Panc1 (cell line): ENCODE measurements at regions not wholly inside any gene's neighbourhood (a gene's known extent, or its start where the extent isn't known, plus 50 kb on each side); places are given as distances from the start of the nearest gene placed in this dataset.

Experiments
- ATAC-seq: fragments of 200-7000 bp; cut with Tn5 transposase; 2 replicates; pipeline ENCODE4 v1.9.1; 2020; ENCODE audit warnings: mild to moderate bottlenecking, moderate library complexity
- BruUV-seq: library from RNA; stranded (reverse); fragments of 400-500 nt; replicated peaks from 2 replicates; lab custom pipeline; 2021; lab: Mats Ljungman, UMichigan
- CTCF ChIA-PET: fragments of 300-600 bp; sonication (Branson Sonifier 250); formaldehyde crosslinking; loops from one replicate; lab custom pipeline; 2022; ENCODE audit warnings: antibody characterized with exemption; lab: Charles Lee
- POLR2A ChIA-PET: fragments of 300-600 bp; sonication (Branson Sonifier 250); formaldehyde crosslinking; loops from one replicate; lab custom pipeline; 2022; ENCODE audit warnings: antibody characterized with exemption; lab: Charles Lee
- DNase-seq: peaks from one replicate; pipeline ENCODE4 v3.0.0-alpha.2; 2010; ENCODE audit warnings: low read depth, low spot score
- H3K27ac ChIP-seq: 2 replicates; pipeline ENCODE4 v1.5.1; 2011; ENCODE audit warnings: mild to moderate bottlenecking, low read length, inconsistent platforms
- H3K27me3 ChIP-seq: fragments of 200-500 bp; sonication (Bioruptor generic); 2 replicates; pipeline ENCODE4 v1.6.0; 2014; ENCODE audit warnings: low read length, inconsistent platforms; ENCODE audit not compliant: control insufficient read depth, insufficient read depth
- H3K36me3 ChIP-seq: fragments of 200-500 bp; sonication (Bioruptor generic); 2 replicates; pipeline ENCODE4 v1.5.1; 2014; ENCODE audit warnings: inconsistent platforms, mild to moderate bottlenecking, low read length, moderate library complexity; ENCODE audit not compliant: control insufficient read depth, insufficient read depth
- H3K4me1 ChIP-seq: 2 replicates; pipeline ENCODE4 v1.5.1; 2011; ENCODE audit warnings: inconsistent platforms, mild to moderate bottlenecking, low read length, moderate library complexity; ENCODE audit not compliant: control insufficient read depth, insufficient read depth
- H3K4me3 ChIP-seq, 2 experiments: 2 replicates each; pipeline ENCODE4 v1.5.1; 2011 to 2012; ENCODE audit warnings: low read depth in 2 of 2, low read length in 2 of 2, mild to moderate bottlenecking in 2 of 2, inconsistent platforms in 1 of 2, moderate library complexity in 1 of 2
- H3K9me3 ChIP-seq: fragments of 200-500 bp; sonication (Bioruptor generic); 2 replicates; pipeline ENCODE4 v1.5.1; 2014; ENCODE audit warnings: low read depth, mild to moderate bottlenecking, inconsistent platforms, low read length, moderate library complexity; ENCODE audit not compliant: control insufficient read depth, insufficient read depth
- POLR2AphosphoS5 ChIP-seq: IDR thresholded peaks from 2 replicates; pipeline ENCODE4 v1.6.1; 2012; ENCODE audit warnings: mild to moderate bottlenecking, low read depth, low read length, moderate library complexity
- REST ChIP-seq, 2 experiments: IDR thresholded peaks; 2 replicates each; pipeline ENCODE4 v1.6.1; 2011 to 2012; ENCODE audit warnings: low read depth in 2 of 2, control low read depth in 1 of 2, low read length in 1 of 2, mild to moderate bottlenecking in 1 of 2, moderate library complexity in 1 of 2; ENCODE audit not compliant: insufficient read depth in 1 of 2
- SIN3A ChIP-seq: IDR thresholded peaks from 2 replicates; pipeline ENCODE4 v1.6.1; 2012; ENCODE audit warnings: low read depth, mild to moderate bottlenecking, low read length, moderate library complexity, borderline replicate concordance; ENCODE audit not compliant: insufficient read depth
- TCF7L2 ChIP-seq: IDR thresholded peaks from 2 replicates; pipeline ENCODE4 v1.6.1; 2011; ENCODE audit warnings: mild to moderate bottlenecking, low read depth, low read length, inconsistent platforms
- in situ Hi-C: cut with HindIII; loops from 2 replicates; pipeline ENCODE4 v1.10.0; 2016; ENCODE audit warnings: low sequenced_read_pairs, low pct_unique_long_range_greater_than_20kb
- intact Hi-C: fragments of 100-400 bp; cut with micrococcal nuclease; formaldehyde crosslinking; loops from one replicate; pipeline ENCODE4 v1.10.0; 2022; ENCODE audit not compliant: unreplicated experiment
- TF ChIP-seq, protein P1 (sequence below): fragments of 450-650 bp; IDR thresholded peaks from 2 replicates; pipeline ENCODE4 v1.5.1; 2017; ENCODE audit warnings: mild to moderate bottlenecking

GRCh38 chr1:217088011-217088410 is 364.8 kb upstream of the ESRRG start:
- ATAC-seq, result no peak
- no peaks in the 10 kb centered on the region for H3K4me1 ChIP-seq
- intact Hi-C loops, result no loop called here
- no peak overlapping the region for H3K27ac ChIP-seq
- no peaks in the 10 kb centered on the region for H3K36me3 ChIP-seq
- no peaks in the 10 kb centered on the region for H3K9me3 ChIP-seq
- H3K4me3 ChIP-seq, result no peak overlapping the region
- ChIA-PET POLR2A (no interaction called here), CTCF (no interaction called here)
- DNase-seq, result no peak
- TF ChIP-seq, protein P1, sequence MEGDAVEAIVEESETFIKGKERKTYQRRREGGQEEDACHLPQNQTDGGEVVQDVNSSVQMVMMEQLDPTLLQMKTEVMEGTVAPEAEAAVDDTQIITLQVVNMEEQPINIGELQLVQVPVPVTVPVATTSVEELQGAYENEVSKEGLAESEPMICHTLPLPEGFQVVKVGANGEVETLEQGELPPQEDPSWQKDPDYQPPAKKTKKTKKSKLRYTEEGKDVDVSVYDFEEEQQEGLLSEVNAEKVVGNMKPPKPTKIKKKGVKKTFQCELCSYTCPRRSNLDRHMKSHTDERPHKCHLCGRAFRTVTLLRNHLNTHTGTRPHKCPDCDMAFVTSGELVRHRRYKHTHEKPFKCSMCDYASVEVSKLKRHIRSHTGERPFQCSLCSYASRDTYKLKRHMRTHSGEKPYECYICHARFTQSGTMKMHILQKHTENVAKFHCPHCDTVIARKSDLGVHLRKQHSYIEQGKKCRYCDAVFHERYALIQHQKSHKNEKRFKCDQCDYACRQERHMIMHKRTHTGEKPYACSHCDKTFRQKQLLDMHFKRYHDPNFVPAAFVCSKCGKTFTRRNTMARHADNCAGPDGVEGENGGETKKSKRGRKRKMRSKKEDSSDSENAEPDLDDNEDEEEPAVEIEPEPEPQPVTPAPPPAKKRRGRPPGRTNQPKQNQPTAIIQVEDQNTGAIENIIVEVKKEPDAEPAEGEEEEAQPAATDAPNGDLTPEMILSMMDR, result no peak
- no peak for TF ChIP-seq SIN3A
- TF ChIP-seq POLR2AphosphoS5, result no peak
- TF ChIP-seq TCF7L2, result no peak
- in situ Hi-C loops, result no loop called here
- H3K27me3 ChIP-seq, result peaks cover 5% of the 10 kb centered on the region
- BruUV-seq, result no TSS peak

- H3K9me3 ChIP-seq, result no peaks in the 10 kb centered on the region
- CTCF ChIA-PET, result no interaction called here
- TF ChIP-seq POLR2AphosphoS5 (no peak), TCF7L2 (no peak), SIN3A (no peak), REST (IDR thresholded peaks at IDR 0.05; ENCODE audit: insufficient read depth in 1 of 2, low read depth in 2 of 2, low read length in 1 of 2) (no peak)
- TF ChIP-seq, protein P1, result no peak
- intact Hi-C loops (no loop called here), in situ Hi-C loops (no loop called here)
- ATAC-seq (no peak), DNase-seq (no peak)
- H3K4me3 ChIP-seq, result no peak overlapping the region
- peaks cover 15% of the 10 kb centered on the region for H3K27me3 ChIP-seq
- H3K36me3 ChIP-seq, result no peaks in the 10 kb centered on the region
- POLR2A ChIA-PET, result no interaction called here
- H3K4me1 ChIP-seq, result no peaks in the 10 kb centered on the region
- no TSS peak for BruUV-seq
- H3K27ac ChIP-seq, result no peak overlapping the region
Observed at GRCh38 chr1:217079584-217079983, 356.4 kb upstream of the ESRRG start.
